Activated gamma-delta T cell treated with anti-CD3 and anti-CD28 coated beads, Interleukin-2, amount 50 U/mL, for 16 hours (primary cell): ENCODE measurements at regions not wholly inside any gene's neighbourhood (a gene's known extent, or its start where the extent isn't known, plus 50 kb on each side); places are given as distances from the start of the nearest gene placed in this dataset.
"Not testable (repeated sequence)": the region's sequence is repeated elsewhere in the genome, so short reads cannot be mapped to it uniquely, and the experiment has no call there.

ENCODE experiments used
- DNase-seq: peaks from one replicate; pipeline ENCODE4 v3.0.0-alpha.2; 2020; ENCODE audit warnings: low read depth

DNA sequence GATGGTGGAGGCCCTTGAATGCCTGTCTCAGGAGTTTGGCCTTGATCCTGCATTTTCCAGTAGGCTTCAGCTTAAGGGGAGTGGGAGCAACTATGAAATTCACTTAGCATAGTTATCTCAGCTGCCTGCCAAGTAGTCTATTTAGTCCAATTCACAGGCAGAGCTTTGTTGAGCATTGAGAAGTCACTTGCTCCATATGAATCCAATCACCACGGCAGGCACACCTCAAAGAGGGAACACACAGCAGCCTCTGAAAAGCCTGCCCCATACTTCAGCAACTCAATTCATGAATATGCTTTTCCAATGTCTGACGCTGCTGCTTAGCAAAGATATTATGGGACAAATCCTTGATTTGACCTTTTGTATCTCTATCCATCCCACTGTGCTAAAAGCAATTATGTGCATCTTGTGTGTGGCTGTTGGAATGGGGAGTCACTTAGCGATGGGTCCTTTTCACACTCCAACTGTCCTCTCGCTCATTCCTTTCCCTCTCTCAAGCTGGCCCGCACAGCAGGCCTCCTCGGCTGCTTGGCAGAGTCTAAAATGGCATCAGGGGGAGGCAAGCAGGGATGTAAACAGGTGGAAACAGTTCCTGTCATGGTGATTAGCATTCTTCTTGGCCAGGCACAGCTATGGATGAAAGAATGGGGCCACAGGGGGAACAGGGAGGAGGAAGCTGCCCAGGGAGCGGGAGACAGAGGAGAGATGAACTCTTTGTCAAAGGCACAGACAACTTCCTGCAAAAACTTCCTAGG, 56.0 kb upstream of the LRPPRC start:
- no peak for DNase-seq

GRCh38 chr2:44052584-44052983, 56.8 kb upstream of the LRPPRC start:
- DNase-seq: no peak

DNA sequence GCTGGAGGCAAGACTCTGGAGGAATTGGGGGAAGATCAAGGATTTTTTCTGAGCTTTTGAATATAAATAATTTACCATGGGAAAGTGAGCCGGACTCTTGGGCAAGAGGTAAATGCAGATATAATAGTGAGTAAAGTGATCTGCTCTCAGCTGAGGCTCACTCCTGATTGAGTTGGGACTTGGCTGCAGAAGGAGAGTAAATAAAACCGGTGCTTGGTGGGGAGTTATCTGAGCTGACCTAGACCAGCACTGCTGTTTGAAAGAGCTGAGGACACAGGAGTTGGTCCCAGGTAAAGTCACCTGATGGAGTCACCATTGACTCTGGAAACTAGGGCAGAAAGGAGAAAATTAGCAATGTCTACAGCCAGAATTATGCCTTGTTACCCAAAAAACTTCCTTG, 57.3 kb upstream of the LRPPRC start:
- no peak for DNase-seq

DNA sequence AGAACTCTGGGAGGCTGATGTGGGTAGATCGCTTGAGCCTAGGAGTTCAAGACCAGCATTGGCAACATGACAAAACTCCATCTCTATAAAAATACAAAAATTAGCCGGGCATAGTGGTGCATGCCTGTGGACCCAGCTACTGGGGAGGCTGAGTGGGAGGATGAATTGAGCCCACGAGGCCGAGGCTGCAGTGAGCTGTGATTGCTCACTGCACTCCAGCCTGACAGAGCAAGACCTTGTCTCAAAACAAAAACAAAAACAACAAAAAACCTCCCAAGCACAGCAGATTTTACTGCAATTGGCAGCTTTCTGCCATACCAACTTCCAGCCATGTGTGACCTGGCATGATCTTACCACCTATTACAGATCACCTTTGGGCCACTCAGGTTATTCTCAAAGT, 57.7 kb upstream of the LRPPRC start:
- no peak for DNase-seq

DNA sequence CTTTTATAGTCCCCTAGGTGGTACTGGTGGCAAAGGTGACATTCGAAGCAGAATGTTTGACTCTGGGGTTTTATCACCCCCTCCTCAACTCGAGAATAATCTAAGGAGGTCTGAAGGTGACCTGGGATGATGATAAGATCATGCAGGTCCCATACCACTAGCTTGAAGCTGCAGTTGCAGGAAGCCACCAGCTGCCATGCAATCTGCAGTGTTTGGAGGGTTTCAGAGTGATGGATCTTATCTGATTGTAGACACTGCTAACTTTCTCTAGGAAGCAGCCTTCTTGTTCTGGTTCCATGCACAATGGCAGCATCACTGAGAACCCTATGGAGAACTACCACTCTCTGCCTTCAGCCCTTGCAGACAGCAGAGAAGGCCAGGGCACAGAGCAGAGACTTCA, 59.4 kb upstream of the LRPPRC start:
- no peak for DNase-seq

DNA sequence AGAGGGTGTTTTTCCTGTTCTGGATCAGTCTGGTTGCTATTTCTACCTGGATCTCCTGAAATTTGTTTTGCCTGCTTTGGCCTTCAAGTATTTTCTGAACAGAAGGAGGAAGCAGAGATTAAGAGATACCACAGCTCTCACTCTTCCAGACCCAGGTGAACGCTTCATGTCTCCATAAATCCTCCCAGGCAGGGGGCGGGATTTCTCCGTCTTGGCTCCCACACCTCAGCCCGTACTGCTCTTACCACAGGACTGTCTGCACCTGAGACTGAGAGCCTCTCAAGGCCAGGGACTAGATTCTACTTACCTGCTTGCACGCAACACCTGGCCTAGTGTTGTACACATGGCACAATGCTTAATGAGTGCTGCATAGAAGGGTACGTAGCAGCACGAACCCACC, 59.9 kb upstream of the LRPPRC start:
- DNase-seq: no peak

GRCh38 chr2:44056947-44057346, 61.2 kb upstream of the LRPPRC start:
- DNase-seq: no peak

DNA sequence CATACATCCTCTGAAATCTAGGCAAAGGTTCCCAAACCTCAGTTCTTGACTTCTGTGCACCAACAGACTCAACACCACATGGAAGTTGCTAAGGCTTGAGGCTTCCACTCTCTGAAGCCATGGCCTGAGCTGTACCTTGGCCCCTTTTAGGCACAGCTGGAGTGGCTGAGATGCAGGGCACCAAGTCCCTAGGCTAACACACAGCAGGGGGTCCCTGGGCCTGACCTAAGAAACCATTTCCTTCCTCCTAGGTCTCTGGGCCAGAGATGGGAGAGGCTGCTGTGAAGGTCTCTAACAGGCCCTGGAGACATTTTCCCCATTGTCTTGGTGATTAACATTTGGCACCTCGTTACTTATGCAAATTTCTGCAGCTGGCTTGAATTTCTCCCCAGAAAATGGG, 64.5 kb upstream of the LRPPRC start:
- not testable (repeated sequence) for DNase-seq

DNA sequence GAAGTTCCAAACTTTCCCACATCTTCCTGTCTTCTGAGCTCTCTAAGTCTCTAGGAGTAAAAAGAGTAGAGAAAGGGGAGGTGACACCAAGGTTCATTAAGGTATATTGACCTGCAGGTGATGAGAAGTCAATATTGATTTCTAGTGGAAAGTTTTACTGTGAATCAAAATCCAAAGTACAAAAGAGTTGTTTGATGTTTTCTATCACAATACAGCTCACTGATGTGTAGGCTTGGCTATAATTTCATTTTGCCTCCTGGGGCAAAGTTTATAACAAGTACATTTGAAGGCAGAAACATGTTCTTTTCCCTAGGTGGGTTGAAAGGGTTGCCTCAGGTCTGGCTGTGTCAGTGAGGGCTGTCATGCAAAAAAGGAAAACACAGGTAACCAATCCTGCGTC, 65.2 kb upstream of the LRPPRC start:
- no peak for DNase-seq

DNA sequence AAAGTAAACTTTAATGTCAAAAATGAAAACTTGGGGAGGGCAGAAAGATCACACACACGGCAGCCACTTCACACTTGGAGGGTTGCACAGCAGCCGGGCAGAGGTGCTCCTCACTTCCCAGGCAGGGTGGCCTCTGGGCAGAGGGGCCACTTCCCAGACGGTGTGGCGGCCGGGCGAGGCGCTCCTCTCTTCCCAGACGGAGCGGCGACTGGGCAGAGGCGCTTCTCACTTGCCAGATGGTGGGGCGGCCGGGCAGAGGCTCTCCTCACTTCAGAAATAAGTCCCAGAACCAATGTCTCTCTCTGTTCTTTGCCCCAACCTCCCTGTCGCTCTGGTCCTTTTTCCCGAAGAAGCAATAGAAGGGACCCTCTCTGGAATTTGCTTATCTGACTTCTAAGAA, 65.7 kb upstream of the LRPPRC start:
- no peak for DNase-seq

- no peak for DNase-seq
Measured at GRCh38 chr2:44061876-44062275, 66.1 kb upstream of the LRPPRC start.

DNA sequence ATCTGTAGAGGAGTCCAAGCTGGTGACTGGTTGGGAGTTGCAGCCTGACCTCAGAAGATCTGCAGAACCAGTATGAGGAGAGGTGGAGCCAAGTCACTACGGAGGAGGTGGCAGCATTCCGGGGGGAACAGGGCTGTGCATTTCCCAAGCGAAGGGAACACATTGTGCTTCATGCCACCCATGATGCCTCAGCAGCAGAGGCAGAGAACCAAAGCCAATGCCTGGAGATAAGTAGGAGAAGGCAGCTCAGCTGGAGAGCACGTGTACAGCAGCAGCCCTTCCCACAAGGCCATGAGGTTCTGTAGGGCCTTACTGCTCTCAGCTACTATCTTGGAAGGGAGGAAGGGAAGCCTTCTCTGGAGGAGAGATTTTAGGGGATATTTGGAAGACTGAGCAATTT, 67.2 kb upstream of the LRPPRC start:
- DNase-seq: no peak

DNA sequence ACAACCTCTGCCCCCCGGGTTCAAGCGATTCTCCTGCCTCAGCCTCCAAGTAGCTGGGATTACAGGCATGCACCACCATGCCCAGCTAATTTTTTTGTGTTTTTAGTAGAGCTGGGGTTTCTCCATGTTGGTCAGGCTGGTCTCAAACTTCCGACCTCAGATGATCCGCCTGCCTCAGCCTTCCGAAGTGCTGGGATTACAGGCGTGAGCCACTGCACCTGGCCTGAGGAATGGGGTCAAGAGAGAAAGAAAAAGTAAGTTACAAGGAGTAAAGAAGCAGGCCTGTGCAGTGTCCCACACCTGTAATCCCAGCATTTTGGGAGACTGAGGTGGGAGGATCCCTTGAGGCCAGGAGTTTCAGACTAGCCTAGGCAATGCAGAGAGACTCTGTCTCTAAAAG, 68.5 kb upstream of the LRPPRC start:
- DNase-seq: not testable (repeated sequence)

- DNase-seq: not testable (repeated sequence)
Measured at GRCh38 chr2:44067012-44067790, 71.4 kb upstream of the LRPPRC start.

DNA sequence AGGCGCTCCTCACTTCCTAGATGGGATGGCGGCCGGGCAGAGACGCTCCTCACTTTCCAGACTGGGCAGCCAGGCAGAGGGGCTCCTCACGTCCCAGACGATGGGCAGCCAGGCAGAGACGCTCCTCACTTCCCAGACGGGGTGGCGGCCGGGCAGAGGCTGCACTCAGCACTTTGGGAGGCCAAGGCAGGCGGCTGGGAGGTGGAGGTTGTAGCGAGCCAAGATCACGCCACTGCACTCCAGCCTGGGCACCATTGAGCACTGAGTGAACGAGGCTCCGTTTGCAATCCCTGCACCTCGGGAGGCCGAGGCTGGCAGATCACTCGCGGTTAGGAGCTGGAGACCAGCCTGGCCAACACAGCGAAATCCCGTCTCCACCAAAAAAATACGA, 72.0 kb upstream of the LRPPRC start:
- not testable (repeated sequence) for DNase-seq

GRCh38 chr2:44071454-44072046, 75.8 kb upstream of the LRPPRC start:
- DNase-seq: no peak

DNA sequence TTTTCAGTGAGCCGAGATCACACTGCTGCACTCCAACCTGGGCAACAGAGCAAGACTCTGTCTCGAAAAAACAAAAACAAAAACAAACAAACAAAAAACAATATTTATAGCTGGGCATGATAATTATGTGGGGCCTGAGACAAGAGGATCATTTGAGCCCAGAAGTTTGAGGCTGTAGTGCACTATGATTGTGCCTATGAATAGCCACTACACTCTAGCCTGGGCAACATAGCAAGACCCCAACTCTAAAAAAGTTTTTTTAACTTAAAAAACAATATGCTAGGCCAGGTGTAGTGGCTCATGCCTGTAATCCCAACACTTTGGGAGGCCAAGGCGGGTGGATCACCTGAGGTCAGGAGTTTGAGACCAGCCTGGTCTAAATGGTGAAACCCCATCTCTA, 77.9 kb upstream of the LRPPRC start:
- not testable (repeated sequence) for DNase-seq

- DNase-seq: not testable (repeated sequence)
Measured at GRCh38 chr2:44074795-44075194, 79.0 kb upstream of the LRPPRC start.

DNA sequence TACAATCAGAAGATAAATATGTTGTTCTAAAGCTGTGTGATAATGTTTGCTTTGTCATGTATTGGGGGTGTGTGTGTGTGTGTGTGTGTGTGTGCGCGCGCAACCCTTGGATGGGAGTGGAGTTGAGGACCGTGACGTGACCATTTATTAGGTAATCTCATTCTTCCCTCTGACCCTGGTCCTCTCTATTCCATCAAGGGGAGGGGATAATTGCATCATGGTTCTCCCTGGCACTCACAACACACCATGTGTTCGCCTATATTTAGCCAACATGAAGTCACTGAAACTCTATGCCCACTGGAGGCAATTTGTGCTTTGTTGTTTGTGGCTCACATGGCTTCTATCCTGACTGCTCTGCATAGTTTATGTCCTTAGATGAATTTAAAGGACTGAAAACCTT, 79.8 kb upstream of the LRPPRC start:
- DNase-seq: no peak

GRCh38 chr2:44077942-44078511, 82.2 kb upstream of the LRPPRC start:
- DNase-seq: no peak

DNA sequence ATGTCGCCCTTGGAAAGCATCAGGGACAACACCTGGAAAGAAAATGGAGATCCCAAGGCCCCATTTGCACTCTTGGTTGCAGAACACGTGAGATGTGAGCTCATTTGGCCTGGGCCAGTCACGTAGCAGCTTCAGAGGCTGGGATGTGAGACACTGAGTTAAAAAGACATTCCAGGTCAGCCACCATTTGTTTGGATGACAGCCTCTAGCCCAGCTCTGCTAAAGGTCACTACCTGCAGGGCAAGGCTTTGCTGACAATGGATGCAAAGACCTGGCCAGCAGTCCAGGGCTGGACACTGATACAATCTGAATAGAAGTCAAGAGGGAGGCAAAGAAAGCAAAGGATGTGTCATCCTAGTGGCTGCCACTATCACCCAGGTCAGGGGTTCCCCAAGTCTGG, 83.9 kb upstream of the LRPPRC start:
- DNase-seq: no peak

GRCh38 chr2:44083054-44083453, 85.6 kb upstream of the PPM1B start:
- no peak for DNase-seq

GRCh38 chr2:44084850-44085249, 83.8 kb upstream of the PPM1B start:
- DNase-seq: no peak
